ENCODE measurements at regions not wholly inside any gene's neighbourhood (a gene's known extent, or its start where the extent isn't known, plus 50 kb on each side); places are given as distances from the start of the nearest gene placed in this dataset.

DNA sequence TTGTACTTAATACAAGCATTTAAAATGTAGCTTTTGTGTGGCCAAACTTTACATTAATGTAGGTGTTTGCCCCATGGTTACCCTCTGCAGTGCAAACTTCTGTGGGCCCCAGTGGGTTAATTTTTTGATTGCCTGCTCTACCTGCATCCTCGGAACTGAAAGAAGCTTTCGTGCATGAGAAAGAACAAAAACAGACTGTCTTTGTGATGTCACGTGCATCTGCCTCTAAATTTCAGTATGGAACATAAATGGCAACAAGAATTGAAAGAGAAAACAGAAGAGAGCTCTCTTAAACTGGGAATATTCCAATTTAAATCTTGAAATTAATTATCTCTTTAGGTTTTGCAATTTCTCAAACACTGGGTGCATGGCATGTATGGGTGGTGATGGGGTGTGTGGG is 182.4 kb upstream of the LCORL start:
- peaks cover 0 to 2% (median 0%) of the 10 kb centered on the region in 7 donors for H3K9me3 Mint-ChIP-seq
- Histone ChIP-seq H3K27ac (ENCODE audit: low read depth in 1 of 2, low read length in 2 of 2) (no peak overlapping the region), H3K36me3 (replicated peaks in 1 of 2; ENCODE audit: control insufficient read depth in 1 of 2, insufficient read depth in 2 of 2, low read length in 2 of 2) (no peaks in the 10 kb centered on the region), H3K4me3 (replicated peaks in 1 of 3; ENCODE audit: low read depth in 2 of 3, low read length in 3 of 3) (no peak overlapping the region), H4K20me1 (ENCODE audit: insufficient read depth, low read length) (no peaks in the 10 kb centered on the region), H3K4me2 (replicated peaks; ENCODE audit: extremely low read depth, low read length, poor library complexity, severe bottlenecking) (no peak overlapping the region), H3K9ac (ENCODE audit: insufficient read depth, low read length, poor library complexity, severe bottlenecking) (no peak overlapping the region), H3K27me3 (ENCODE audit: control insufficient read depth in 2 of 2, insufficient read depth in 2 of 2, low read length in 2 of 2) (no peaks in the 10 kb centered on the region), H2AFZ (ENCODE audit: insufficient read depth, low read depth, low read length, poor library complexity, severe bottlenecking) (no peak overlapping the region), H3K79me2 (ENCODE audit: insufficient read depth, low read length) (no peaks in the 10 kb centered on the region), H3K4me1 (ENCODE audit: control insufficient read depth in 1 of 2, insufficient read depth in 2 of 2, low read length in 2 of 2) (no peaks in the 10 kb centered on the region), H3K9me3 (replicated peaks in 1 of 2; ENCODE audit: control insufficient read depth in 1 of 2, insufficient read depth in 1 of 2, low read length in 2 of 2) (no peaks in the 10 kb centered on the region)
- peaks cover 0 to 3% (median 2%) of the 10 kb centered on the region in 3 donors for H3K27me3 Mint-ChIP-seq (ENCODE audit: low read depth in 3 of 3)
- H3K4me3 Mint-ChIP-seq: no peak overlapping the region
- H3K27ac Mint-ChIP-seq: no peak overlapping the region
- no peaks in the 10 kb centered on the region for H3K4me1 Mint-ChIP-seq
- H3K36me3 Mint-ChIP-seq: no peaks in the 10 kb centered on the region
- no peak for TF ChIP-seq CTCF (IDR thresholded peaks at IDR 0.05)
- WGBS (ENCODE audit: insufficient coverage): 41% methylated on average over 3 of the region's 3 CpGs
- intact Hi-C loops (cut with micrococcal nuclease): no loop called here
- no peak for DNase-seq

- Histone ChIP-seq H3K36me3 (replicated peaks in 1 of 2; ENCODE audit: control insufficient read depth in 1 of 2, insufficient read depth in 2 of 2, low read length in 2 of 2) (no peaks in the 10 kb centered on the region), H3K79me2 (ENCODE audit: insufficient read depth, low read length) (no peaks in the 10 kb centered on the region), H3K9me3 (replicated peaks in 1 of 2; ENCODE audit: control insufficient read depth in 1 of 2, insufficient read depth in 1 of 2, low read length in 2 of 2) (no peaks in the 10 kb centered on the region), H3K4me1 (ENCODE audit: control insufficient read depth in 1 of 2, insufficient read depth in 2 of 2, low read length in 2 of 2) (no peaks in the 10 kb centered on the region), H3K4me2 (replicated peaks; ENCODE audit: extremely low read depth, low read length, poor library complexity, severe bottlenecking) (no peak overlapping the region), H2AFZ (ENCODE audit: insufficient read depth, low read depth, low read length, poor library complexity, severe bottlenecking) (no peak overlapping the region), H3K9ac (ENCODE audit: insufficient read depth, low read length, poor library complexity, severe bottlenecking) (no peak overlapping the region), H3K4me3 (replicated peaks in 1 of 3; ENCODE audit: low read depth in 2 of 3, low read length in 3 of 3) (no peak overlapping the region), H3K27me3 (ENCODE audit: control insufficient read depth in 2 of 2, insufficient read depth in 2 of 2, low read length in 2 of 2) (no peaks in the 10 kb centered on the region), H3K27ac (ENCODE audit: low read depth in 1 of 2, low read length in 2 of 2) (no peak overlapping the region), H4K20me1 (ENCODE audit: insufficient read depth, low read length) (no peaks in the 10 kb centered on the region)
- intact Hi-C loops (cut with micrococcal nuclease): no loop called here
- DNase-seq: no peak
- no peak for TF ChIP-seq CTCF (IDR thresholded peaks at IDR 0.05)
- H3K36me3 Mint-ChIP-seq: no peaks in the 10 kb centered on the region
- peaks cover 0 to 3% (median 2%) of the 10 kb centered on the region in 3 donors for H3K27me3 Mint-ChIP-seq (ENCODE audit: low read depth in 3 of 3)
- H3K27ac Mint-ChIP-seq: no peak overlapping the region
- no peaks in the 10 kb centered on the region for H3K4me1 Mint-ChIP-seq
- peaks cover 0 to 3% (median 0%) of the 10 kb centered on the region in 7 donors for H3K9me3 Mint-ChIP-seq
- H3K4me3 Mint-ChIP-seq: no peak overlapping the region
- 100% methylated on average over 1 of the region's 7 CpGs for WGBS (ENCODE audit: insufficient coverage)
Observed at GRCh38 chr4:18202486-18202885, 180.9 kb upstream of the LCORL start.
